Activated CD8-positive, alpha-beta memory T cell treated with anti-CD3 and anti-CD28 coated beads for 4 hours (primary cell): ENCODE measurements at regions not wholly inside any gene's neighbourhood (a gene's known extent, or its start where the extent isn't known, plus 50 kb on each side); places are given as distances from the start of the nearest gene placed in this dataset.

Experiments
- DNase-seq, 2 donors: peaks; one replicate each; pipeline ENCODE4 v3.0.0-alpha.2; 2020; ENCODE audit warnings: low read depth in 2 of 2

DNA sequence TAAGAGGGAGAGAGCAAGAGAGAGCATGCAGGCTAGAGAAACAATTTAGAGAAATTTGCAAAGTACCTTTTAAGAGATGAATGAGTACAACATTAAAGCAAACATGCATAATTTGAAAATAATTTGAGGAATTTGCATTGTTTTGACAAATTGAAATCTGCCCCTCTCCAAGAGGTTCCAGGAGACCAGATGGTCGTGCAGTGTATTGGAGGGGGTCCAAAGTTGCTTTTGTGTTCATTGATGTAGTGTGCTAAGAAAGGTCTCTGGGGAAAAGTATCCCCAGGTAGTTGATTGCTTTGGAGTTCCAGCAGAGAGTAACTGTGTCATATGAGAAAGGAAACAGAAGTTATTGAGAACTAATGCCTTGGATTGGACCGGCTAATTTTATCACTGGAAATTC lies 635.0 kb upstream of the TENM3 start:
- no peak for DNase-seq

DNA sequence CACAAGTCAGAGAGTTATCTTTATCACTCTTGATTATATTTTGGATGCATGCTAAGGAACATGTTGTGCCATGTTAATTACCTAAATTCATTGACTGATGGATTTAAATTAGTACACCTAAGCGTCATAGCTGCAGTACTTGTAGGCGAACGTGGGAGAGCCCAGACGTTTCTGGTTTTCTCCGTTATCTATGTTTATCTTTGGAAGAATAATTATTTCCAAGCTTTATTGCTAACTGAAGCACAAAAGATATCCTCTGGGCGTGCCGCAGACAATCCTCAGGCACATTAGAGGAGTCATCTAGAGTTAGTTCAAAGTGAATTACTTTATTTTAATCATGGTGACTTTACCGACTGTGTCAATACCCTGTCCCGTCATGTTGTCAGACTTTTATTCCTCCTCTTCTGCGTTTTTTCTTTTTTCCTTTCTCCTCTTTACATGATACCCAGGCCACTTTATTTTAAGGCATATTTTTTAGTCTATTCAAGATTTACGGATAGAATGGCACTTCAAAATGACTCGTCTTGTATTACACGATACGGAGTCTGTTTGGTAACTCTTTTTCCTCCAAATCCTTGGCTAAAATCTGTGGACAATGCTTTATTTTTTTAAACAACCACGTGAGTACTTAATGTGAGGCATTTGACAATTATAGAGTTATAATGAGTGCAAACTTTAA lies 632.0 kb upstream of the TENM3 start:
- no peak for DNase-seq

DNA sequence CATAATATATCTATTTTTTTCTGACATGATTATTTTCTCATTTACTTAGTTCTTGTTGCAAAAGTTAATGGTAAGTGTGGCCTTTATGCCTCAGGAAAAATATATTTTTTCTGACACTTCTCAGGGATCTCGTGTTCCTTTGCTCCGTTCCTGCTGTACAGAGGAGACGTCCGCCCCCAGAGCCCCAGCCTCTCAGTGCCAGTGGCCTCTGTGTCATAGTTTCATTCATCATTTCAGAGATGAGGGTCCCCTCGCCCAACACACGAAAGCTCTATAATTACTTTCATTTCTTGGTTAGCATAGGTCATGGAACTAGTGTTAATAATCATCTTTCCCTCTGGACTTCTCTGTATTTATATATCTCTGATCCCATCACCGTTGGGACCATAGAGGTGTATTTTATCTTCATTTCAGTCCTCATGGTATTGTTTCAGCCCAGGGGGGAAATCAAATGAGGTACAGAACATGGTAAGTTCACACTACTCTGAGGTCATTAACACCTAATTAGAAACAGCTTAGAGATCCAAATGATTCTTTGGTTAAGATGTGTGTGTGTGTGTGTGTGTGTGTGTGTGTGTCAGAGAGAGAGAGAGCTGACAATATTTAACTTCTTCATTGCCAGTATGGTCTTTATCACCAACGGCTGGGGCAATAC lies 631.1 kb upstream of the TENM3 start:
- DNase-seq = no peak

DNA sequence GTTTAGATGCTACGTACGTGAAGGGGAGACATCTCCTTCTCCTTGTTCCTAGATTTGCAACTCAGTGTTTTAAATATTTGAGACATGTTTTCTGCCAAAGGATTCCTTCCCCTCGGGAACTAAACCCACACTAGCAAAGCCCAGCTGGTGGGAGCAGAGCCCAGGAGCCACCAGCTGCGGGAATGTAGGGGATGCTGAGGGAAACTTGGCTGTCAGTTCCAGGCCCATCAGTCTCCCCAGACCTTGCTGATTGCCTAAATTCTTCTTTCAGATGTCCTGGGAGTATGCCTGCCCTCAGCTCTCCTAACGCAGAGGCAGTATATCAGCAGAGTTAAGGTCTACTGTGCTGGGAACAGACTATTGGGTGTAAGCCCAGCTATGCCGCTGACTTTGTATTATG lies 630.0 kb upstream of the TENM3 start:
- DNase-seq = no peak

DNA sequence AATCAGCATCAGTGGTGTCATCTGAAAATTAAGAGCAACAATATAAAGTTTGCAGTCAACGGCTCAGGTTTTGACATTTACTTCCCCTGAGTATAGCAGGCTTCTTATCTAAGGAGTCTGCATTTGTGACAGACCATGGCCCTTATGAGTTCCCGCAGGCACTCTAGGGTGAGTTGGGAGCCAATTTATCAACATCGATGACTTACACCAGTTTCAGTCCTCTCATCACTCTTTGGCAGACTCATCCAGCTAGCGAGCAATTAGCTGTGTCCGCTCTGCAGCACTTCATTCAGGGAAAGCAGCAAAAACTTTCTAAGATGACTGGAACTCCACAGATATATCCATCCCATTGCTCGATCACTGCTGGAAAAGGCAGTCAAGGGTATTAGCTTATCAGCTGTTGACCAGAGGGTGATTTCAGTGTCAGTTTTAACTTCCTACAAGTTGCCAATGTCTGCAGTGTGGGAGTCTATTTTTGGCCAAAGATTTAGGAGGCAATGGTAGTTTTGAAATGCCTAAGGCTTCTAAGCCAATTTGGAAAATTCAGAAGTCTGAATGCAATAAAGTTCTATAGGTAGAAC lies 625.1 kb upstream of the TENM3 start:
- DNase-seq = no peak

DNA sequence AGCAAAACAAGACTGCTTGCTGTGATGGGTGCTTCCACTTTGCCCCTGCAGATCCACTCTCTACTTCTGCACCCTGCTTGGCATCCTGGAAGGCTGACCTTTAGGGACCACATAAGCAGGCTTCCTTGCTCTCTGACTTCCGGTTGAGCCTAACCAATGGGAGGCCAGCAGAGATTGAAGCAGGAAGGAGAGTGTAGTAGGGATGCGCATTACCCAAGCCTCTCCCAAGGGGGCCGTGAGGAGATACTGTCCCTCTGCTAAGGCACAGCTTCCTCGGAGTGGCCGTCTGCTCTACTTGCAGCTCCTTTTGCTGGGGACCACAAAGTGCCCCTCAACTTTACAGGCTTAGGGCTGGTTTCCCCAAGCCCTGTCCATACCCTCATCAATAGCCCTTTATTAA lies 624.3 kb upstream of the TENM3 start:
- no peak for DNase-seq

DNA sequence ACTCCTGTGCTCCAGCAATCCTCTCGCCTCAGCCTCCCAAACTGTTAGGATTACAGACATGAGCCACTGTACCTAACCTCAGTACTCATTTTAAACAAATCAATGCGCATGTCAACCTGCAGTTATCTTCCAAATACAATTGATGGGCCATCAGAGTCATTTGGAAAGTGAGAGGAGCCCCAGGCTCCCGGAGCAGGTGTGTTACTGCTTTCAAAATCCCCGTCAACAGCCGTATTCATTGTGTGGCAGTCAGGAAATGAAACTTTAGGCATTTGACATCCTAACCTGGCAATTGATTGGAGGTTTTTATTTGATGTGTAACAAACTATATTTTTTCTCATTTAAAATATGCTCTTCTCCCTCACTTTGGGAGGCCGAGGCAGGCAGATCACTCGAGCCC lies 623.6 kb upstream of the TENM3 start:
- no peak for DNase-seq

DNA sequence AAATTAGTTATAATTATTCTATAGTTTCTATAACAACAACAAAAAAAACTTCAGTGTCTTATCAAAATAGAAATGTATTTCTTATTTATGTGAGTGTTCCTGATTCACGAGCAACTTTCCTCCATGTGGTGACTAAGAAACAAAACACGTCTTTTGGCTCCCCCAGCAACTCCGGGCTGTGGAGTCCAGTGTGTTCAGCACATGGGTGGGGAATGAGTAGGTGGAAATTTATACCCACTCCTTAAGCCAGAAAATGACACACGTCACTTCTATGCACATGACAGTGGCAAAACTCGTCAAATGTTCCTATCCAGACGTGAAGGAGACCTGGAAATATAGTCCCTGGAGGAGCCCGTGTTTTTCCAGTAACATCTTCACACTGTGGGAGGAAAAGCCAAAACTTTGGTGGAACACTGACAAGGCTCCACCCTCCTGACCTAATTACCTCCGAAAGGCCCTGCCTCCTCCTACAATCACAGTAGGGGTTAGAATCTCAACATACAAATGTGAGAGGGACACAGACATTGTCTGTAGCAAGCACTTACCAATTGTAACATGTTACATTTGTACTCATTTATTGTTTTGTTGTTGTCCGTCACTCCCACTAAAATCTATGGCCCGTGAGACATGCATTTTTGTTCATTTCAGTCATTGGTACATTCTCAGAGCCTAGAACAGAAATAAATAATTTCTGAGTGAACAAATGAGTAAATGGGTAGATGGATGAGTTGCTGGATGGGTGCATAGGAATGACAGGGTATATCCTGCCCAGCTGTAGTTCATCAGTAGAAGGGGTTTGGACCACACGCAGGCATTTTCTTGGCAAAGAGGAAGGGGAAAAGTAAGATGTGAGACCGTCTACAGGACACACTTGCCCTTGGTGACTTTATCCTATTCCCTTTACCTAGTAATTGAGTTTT lies 605.8 kb upstream of the TENM3 start:
- DNase-seq = no peak

DNA sequence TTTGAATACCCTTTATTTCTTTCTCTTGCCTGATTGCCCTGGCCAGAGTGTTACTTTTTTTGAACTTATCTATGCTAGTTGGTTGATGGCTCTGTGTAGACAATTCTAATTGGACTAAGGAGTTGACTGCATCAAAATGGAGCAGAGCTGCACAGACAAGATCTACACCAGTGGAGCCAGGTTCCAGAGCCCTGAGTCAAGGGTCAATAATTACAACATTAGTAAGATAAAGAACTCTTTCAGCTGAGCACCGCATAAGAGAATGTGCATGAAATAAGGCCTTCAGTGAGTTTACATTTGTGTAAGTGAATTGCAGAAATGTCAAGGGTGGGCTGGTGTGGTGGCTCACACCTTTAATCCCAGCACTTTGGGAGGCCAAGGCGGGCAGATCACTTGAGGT lies 599.7 kb upstream of the TENM3 start:
- no peak for DNase-seq

DNA sequence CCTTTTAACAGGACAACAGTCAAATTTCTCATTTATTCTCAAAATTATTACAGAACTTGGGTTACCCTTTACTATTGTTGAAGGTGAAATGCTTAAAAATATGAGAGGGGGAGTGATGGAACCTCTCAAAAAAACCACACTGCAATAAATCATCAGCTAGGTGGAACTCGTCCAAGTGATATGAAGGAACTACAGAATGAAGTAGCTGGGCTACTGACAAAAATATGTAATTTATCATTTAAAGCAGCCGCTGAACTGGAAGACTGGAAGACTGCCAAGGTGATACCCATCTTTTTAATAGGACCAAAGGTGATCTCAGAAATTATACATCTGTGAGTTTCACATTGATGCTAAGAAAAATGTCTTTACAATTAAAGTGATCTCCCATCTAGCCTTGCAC lies 597.7 kb upstream of the TENM3 start:
- no peak for DNase-seq

DNA sequence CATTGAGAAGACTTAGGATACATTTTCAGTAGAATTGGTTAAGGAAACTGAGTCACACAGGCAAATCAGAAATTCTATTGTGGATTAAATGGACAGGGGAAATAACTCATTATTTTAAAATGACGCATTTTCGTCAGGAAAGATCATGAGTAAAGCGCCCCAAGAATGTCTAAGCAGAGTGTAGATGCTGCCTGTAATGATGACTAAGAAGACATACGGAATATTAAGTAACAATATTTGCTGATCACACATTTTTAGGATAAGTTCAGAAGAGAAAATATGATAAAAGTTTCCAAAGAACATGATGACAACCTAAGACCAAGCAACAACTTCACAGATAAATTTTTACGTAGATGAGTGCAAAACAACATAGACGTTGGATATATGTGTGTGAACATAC lies 596.3 kb upstream of the TENM3 start:
- DNase-seq = no peak

DNA sequence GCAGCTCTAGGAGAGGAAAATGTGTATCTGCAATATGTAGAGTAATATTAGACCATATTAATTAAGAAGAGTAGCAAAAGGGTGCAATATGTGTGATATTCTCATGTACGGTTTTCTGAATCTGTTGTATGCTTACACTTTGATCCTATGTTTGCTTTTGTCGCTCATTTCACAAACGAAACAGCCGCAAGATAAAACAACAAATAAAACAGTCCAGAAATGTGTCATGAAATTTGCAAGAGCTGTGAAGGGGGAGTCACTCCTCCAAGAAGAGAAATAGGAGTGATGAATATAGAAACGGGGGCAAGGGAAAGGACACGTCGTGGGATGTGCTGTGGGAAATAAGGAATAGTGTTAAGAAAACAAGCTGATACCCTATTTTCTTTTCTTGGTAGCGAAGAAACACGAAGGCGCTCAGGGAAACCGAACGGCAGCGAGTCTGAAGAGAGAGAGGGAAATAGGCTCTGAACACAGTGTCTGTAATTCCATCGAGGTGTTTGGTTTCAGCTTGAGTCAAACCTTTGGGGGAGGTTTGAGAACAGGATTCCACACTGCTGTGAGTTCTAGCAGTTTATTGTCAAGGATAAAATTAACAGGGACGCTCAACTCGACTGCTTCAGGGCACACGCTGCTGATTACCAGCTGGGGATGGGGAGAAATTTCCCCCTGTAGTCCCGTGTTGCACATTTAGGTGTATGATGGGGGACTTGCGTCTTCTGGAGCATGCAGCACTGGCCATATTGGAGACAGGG lies 595.6 kb upstream of the TENM3 start:
- no peak for DNase-seq

DNA sequence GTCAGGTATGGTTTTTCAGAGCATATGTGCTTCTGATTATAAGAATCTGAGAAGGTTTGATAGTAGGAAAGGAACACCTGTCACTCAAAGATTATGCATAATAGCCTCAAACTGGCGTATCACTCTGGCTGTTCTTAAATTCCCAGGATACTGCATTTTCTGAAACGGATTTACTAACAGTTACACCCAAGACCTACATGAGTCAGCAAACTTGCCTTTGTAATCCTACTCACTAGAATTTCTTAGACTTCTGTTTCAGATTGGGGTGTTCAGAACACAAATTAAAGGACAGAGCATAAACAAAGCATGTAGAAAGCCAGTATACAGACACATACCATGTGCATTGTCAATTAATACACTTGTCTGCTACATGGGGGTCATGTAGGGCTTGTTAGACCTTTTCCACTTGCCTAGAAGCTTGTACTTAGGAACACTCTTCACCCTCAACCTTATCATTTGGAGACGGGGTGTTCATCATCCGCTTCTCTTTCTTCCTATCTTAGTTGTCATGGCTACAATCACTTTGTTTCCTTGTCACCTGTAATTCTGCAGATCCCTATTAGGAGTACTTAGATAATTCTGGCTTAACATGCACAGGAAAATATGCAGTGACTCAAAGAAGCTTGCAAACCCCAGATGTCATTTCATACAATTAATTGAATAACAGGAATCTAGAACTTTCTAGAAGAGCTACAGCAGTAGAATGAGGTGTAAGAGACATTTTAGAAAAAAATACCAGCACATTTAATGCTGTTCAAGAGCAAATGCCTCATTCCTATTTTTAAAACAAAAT lies 593.0 kb upstream of the TENM3 start:
- no peak for DNase-seq

DNA sequence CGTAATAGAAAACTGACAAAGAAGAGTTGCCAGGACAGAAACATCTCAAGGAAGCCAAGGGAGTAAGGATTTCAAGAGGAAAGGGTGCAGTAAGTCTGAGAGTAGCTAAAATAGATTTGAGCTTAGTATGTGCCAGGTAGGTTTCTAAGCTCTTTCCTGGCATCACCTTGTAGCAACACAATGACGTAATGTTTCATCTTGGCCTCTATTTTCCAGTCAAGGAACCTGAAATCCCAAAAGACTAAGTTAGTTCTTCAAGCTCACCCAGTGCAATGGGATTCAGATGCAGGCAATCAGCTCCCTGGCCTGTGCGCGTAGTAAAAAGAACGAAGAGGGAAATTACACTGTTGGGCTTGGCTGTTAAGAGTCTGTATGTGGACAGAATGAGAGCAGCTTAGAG lies 586.5 kb upstream of the TENM3 start:
- no peak for DNase-seq

DNA sequence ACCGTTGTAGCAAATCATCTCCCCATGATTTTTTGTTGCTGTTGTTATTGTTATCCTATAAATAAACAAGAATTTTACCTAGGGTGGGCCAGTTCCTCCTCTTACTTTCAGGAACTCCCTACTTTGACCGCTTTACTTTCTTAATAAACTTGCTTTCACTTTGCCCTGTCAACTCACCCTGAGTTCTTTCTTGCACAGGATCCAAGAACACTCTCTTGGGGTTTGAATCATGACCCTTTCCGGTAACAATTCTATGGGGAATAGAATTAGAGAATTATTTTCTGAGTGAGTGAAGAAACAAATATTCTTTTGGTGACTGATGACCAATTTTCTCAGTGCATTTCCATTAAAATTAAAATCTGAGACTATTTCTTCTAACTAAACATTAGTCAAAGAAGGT lies 584.0 kb upstream of the TENM3 start:
- no peak for DNase-seq

DNA sequence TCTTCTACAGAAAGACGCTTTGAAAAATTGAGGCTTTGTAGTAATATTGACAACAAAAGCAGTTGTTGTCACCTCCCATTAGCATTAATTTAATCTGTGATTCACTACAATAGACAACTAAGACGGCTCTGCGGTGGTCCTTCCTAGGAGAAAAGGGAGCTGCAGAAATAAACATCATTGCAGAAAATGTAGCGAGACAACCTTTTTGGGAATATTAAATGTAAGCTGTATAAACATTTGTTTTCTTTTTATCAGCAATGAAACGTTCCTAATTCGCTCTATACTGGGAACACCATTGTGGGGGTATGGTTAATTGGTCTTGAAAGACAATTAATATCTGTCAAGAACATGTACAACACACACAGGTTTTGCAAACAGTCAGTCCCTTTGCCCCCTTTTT lies 583.3 kb upstream of the TENM3 start:
- no peak for DNase-seq

DNA sequence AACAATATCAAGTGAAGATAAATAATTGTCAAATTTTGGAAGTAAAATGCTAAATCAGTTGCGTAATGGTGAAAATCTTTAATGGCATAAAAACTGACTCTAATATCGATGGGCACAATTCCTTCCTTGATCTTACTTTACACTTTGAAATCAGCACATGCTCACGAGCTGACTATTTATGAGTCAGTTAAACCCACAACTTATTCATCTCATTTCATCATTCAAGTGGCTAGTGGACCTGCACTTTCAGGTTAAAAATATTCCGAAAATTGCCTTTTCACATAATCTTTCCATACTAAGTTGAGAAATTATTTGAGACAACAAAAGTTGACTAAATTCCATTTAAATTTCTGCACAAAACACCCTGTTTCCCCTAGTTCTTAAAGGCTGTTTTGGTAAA lies 582.1 kb upstream of the TENM3 start:
- no peak for DNase-seq

DNA sequence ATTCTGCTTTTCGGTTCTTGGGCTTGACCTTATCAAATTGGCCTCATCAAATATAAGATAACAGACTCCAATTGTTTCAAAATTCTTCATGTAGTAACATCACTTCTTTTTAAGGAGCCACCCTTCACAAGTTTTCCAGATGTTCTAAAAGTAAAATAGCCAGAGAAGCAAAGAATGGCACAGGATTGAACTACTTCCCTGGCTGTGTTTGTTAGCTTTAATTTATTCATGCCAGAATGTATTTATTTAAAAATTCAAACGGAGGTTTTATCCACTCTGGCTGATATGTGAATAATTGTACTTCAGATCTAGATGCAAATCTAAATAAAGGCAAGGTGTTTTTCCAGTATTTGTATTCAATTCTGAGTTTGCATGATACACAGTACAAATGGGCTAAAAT lies 581.3 kb upstream of the TENM3 start:
- no peak for DNase-seq

DNA sequence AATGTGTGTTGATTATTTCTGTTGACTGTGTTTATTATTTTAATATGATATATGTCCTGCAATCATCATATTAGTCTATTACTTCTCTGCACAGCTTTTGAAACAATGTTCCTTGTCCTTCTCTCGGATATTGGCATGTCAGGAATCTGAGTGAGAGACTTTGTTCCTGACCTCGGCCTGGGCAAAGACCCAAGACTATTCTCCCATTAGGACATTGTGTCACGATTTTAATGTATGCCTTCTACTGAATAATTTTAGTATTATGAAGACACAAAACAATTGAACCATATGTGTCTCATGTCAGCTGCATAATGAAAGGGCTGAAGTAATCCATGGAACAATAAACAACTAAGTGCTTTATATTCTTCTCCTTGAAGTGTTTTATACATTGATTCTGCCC lies 580.8 kb upstream of the TENM3 start:
- no peak for DNase-seq

DNA sequence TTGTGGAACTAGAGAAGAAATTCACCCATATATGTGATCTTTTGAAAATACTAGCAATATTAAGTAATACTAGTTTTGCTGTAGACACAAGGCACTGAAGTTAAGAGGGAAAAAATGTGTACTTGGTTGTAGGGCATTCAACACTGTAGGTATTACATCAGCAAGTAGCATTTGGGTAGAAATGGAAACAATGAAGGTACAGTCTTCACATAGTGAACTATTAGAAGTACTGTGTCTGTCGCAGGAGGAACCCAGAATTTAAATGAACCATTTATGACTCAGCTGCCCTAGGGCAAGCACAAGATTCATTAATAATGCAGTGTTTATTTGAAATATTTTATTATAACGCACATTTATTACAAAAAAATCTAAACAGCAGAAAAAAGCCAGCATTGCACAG lies 572.7 kb upstream of the TENM3 start:
- DNase-seq = no peak

DNA sequence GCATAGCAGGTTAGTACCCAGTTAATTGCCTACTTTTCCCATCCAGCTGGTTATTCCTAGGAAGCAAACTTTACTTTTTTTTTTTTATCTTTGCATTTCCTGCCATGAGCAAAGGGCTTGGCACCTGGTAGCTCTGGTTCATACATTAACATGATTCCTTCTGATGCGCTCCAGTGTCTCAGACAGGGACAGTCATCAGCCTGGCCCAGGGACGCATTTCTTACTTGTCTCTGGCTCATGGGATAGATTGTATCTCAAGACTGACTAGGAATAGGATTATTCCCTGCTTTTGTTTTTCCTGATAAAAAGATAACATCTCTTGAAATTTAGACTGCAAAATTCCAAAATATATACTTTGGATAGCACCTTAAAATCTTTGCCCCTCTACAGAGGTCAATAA lies 571.5 kb upstream of the TENM3 start:
- DNase-seq = no peak
